Ectodermal cell (in vitro differentiated cells): ENCODE measurements at regions not wholly inside any gene's neighbourhood (a gene's known extent, or its start where the extent isn't known, plus 50 kb on each side); places are given as distances from the start of the nearest gene placed in this dataset.

Experiments used
- H3K27ac ChIP-seq: 2 replicates; pipeline ENCODE4 v1.7.0; 2013; ENCODE audit warnings: mild to moderate bottlenecking, low read depth, low read length; ENCODE audit not compliant: insufficient read depth, poor library complexity, severe bottlenecking
- H3K27me3 ChIP-seq: 2 replicates; pipeline ENCODE4 v1.7.0; 2013; ENCODE audit warnings: mild to moderate bottlenecking, low read length; ENCODE audit not compliant: insufficient read depth, control insufficient read depth, poor library complexity, severe bottlenecking
- H3K36me3 ChIP-seq: one replicate; pipeline ENCODE4 v1.7.0; 2013; ENCODE audit warnings: low read length; ENCODE audit not compliant: control insufficient read depth, insufficient read depth
- H3K4me1 ChIP-seq: one replicate; pipeline ENCODE4 v1.7.0; 2013; ENCODE audit warnings: low read length; ENCODE audit not compliant: control insufficient read depth, insufficient read depth
- H3K4me3 ChIP-seq: 2 replicates; pipeline ENCODE4 v1.7.0; 2013; ENCODE audit warnings: low read depth, low read length, control low read depth; ENCODE audit not compliant: insufficient read depth
- H3K9me3 ChIP-seq: 2 replicates; pipeline ENCODE4 v1.7.0; 2013; ENCODE audit warnings: mild to moderate bottlenecking, low read length, moderate library complexity; ENCODE audit not compliant: control insufficient read depth
- WGBS, 2 experiments: methylation state at CpG; one replicate each; pipeline ENCODE4 v1.1.7; 2013; ENCODE audit warnings: missing lambda C conversion rate in 2 of 2; 5-methylcytosine and 5-hydroxymethylcytosine counted together

- no peaks in the 10 kb centered on the region for H3K9me3 ChIP-seq
- no peaks in the 10 kb centered on the region for H3K36me3 ChIP-seq
- H3K4me1 ChIP-seq: peaks cover 13% of the 10 kb centered on the region
- WGBS, 2 experiments: 78 to 79% methylated on average over 8 of the region's 8 CpGs
- H3K27ac ChIP-seq: no peak overlapping the region
- no peak overlapping the region for H3K4me3 ChIP-seq
- no peaks in the 10 kb centered on the region for H3K27me3 ChIP-seq
Observed at GRCh38 chr13:50586414-50587083, 256.9 kb downstream of the DLEU7 start.

GRCh38 chr13:50587115-50587514 lies 256.4 kb downstream of the DLEU7 start:
- Histone ChIP-seq H3K4me3 (no peak overlapping the region), H3K27me3 (no peaks in the 10 kb centered on the region), H3K36me3 (no peaks in the 10 kb centered on the region), H3K4me1 (peaks cover 13% of the 10 kb centered on the region), H3K27ac (no peak overlapping the region), H3K9me3 (no peaks in the 10 kb centered on the region)
- 75% methylated on average over 4 of the region's 4 CpGs for WGBS, 2 experiments

- Histone ChIP-seq H3K9me3 (no peaks in the 10 kb centered on the region), H3K4me3 (no peak overlapping the region), H3K36me3 (no peaks in the 10 kb centered on the region), H3K27ac (no peak overlapping the region), H3K4me1 (peaks cover 13% of the 10 kb centered on the region), H3K27me3 (no peaks in the 10 kb centered on the region)
- 91 to 92% methylated on average over 11 of the region's 11 CpGs for WGBS, 2 experiments
Observed at GRCh38 chr13:50587645-50588373, 255.7 kb downstream of the DLEU7 start.

- 84 to 87% methylated on average over 5 of the region's 6 CpGs for WGBS, 2 experiments
- no peaks in the 10 kb centered on the region for H3K36me3 ChIP-seq
- H3K27me3 ChIP-seq: no peaks in the 10 kb centered on the region
- H3K4me1 ChIP-seq: peaks cover 13% of the 10 kb centered on the region
- H3K4me3 ChIP-seq: no peak overlapping the region
- H3K9me3 ChIP-seq: no peaks in the 10 kb centered on the region
- H3K27ac ChIP-seq: no peak overlapping the region
Observed at GRCh38 chr13:50588491-50589130, 254.9 kb downstream of the DLEU7 start.

GRCh38 chr13:50589139-50589538 lies 254.4 kb downstream of the DLEU7 start:
- Histone ChIP-seq H3K27ac (no peak overlapping the region), H3K4me1 (peaks cover 13% of the 10 kb centered on the region), H3K36me3 (no peaks in the 10 kb centered on the region), H3K27me3 (no peaks in the 10 kb centered on the region), H3K9me3 (no peaks in the 10 kb centered on the region), H3K4me3 (no peak overlapping the region)

GRCh38 chr13:50589651-50590054 lies 253.8 kb downstream of the DLEU7 start:
- no peaks in the 10 kb centered on the region for H3K36me3 ChIP-seq
- no peaks in the 10 kb centered on the region for H3K9me3 ChIP-seq
- H3K4me3 ChIP-seq: no peak overlapping the region
- WGBS, 2 experiments: 100% methylated on average over 2 of the region's 2 CpGs
- H3K4me1 ChIP-seq: peaks cover 16% of the 10 kb centered on the region
- H3K27ac ChIP-seq: no peak overlapping the region
- no peaks in the 10 kb centered on the region for H3K27me3 ChIP-seq

- Histone ChIP-seq H3K27ac (no peak overlapping the region), H3K4me3 (no peak overlapping the region), H3K36me3 (no peaks in the 10 kb centered on the region), H3K4me1 (peaks cover 8% of the 10 kb centered on the region), H3K27me3 (no peaks in the 10 kb centered on the region), H3K9me3 (no peaks in the 10 kb centered on the region)
- 69 to 89% methylated on average over 1 of the region's 2 CpGs for WGBS, 2 experiments
Observed at GRCh38 chr13:50592412-50593155, 250.9 kb downstream of the DLEU7 start.

GRCh38 chr13:50593207-50593606 lies 250.3 kb downstream of the DLEU7 start:
- 75 to 94% methylated on average over 1 of the region's 1 CpG for WGBS, 2 experiments
- Histone ChIP-seq H3K36me3 (no peaks in the 10 kb centered on the region), H3K9me3 (no peaks in the 10 kb centered on the region), H3K27me3 (no peaks in the 10 kb centered on the region), H3K4me3 (no peak overlapping the region), H3K4me1 (peaks cover 8% of the 10 kb centered on the region), H3K27ac (no peak overlapping the region)

GRCh38 chr13:50594276-50595051 lies 249.0 kb downstream of the DLEU7 start:
- Histone ChIP-seq H3K4me1 (peaks cover 8% of the 10 kb centered on the region), H3K27me3 (no peaks in the 10 kb centered on the region), H3K27ac (no peak overlapping the region), H3K4me3 (no peak overlapping the region), H3K36me3 (no peaks in the 10 kb centered on the region), H3K9me3 (no peaks in the 10 kb centered on the region)
- WGBS, 2 experiments: 17 to 21% methylated on average over 10 to 11 of the region's 11 CpGs
